Epithelial cell of esophagus (primary cell): ENCODE measurements at regions not wholly inside any gene's neighbourhood (a gene's known extent, or its start where the extent isn't known, plus 50 kb on each side); places are given as distances from the start of the nearest gene placed in this dataset.

Source experiments
- DNase-seq: peaks from one replicate; pipeline ENCODE4 v3.0.0; 2010; ENCODE audit warnings: low read depth
- H3K4me3 ChIP-seq: 2 replicates; pipeline ENCODE4 v1.5.1; 2011; ENCODE audit warnings: mild to moderate bottlenecking, low read length, control low read depth
- CTCF ChIP-seq: IDR thresholded peaks from 2 replicates; pipeline ENCODE4 v1.5.1; 2011; ENCODE audit warnings: low read depth, mild to moderate bottlenecking, low read length, control low read depth, inconsistent platforms; ENCODE audit not compliant: insufficient read depth; ENCODE audit errors: missing control alignments

DNA sequence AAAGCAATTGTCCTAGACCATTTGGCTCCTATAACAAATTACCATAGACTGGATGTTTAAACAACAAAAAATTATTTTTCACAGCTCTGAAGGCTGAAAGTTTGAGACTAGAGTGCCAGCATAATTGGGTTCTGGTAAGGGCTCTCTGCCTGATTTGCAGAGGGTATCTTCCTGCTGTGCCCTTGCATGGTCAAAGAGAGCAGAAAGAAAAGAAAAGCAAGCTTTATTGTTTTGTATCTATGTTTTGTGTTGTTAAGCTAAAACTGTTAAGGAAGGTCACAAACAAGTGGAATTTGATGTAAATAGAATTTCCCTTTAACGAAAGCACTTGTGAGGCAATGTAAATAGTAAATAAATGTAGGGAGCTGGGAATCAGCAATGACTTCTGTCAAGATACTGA is 1031.0 kb upstream of the ATXN7L3B start:
- no peak for DNase-seq
- H3K4me3 ChIP-seq: no peak overlapping the region
- TF ChIP-seq CTCF: no peak

GRCh38 chr12:73514672-73515071 is 1023.0 kb upstream of the ATXN7L3B start:
- DNase-seq: peak; percentile 4
- no peak overlapping the region for H3K4me3 ChIP-seq
- no peak for TF ChIP-seq CTCF

GRCh38 chr12:73517859-73518258 is 1019.8 kb upstream of the ATXN7L3B start:
- no peak for DNase-seq
- TF ChIP-seq CTCF: no peak
- no peak overlapping the region for H3K4me3 ChIP-seq

- DNase-seq: no peak
- TF ChIP-seq CTCF: no peak
- H3K4me3 ChIP-seq: no peak overlapping the region
Measured at GRCh38 chr12:73529231-73529630, 1008.4 kb upstream of the ATXN7L3B start.

GRCh38 chr12:73529954-73530353 is 1007.7 kb upstream of the ATXN7L3B start:
- TF ChIP-seq CTCF: no peak
- no peak for DNase-seq
- no peak overlapping the region for H3K4me3 ChIP-seq

- DNase-seq: no peak
- TF ChIP-seq CTCF: no peak
- H3K4me3 ChIP-seq: no peak overlapping the region
Measured at GRCh38 chr12:73531752-73532151, 1005.9 kb upstream of the ATXN7L3B start.

- no peak overlapping the region for H3K4me3 ChIP-seq
- no peak for TF ChIP-seq CTCF
- peak; percentile 3 for DNase-seq
Measured at GRCh38 chr12:73547421-73547820, 990.2 kb upstream of the ATXN7L3B start.
